Keratinocyte (primary cell): ENCODE measurements at regions not wholly inside any gene's neighbourhood (a gene's known extent, or its start where the extent isn't known, plus 50 kb on each side); places are given as distances from the start of the nearest gene placed in this dataset.

Experiments
- DNase-seq: peaks from one replicate; pipeline ENCODE4 v3.0.0-alpha.2; 2011; ENCODE audit warnings: low read depth, missing footprints, low spot score
- FAIRE-seq: peaks from 2 replicates; lab custom pipeline; 2011; peaks lifted over from hg19 to GRCh38; lab: Jason Lieb, UNC
- H2AFZ ChIP-seq: 2 replicates; pipeline ENCODE4 v1.6.0; 2012; ENCODE audit warnings: low read length, control low read depth, inconsistent platforms; ENCODE audit not compliant: control insufficient read depth
- H3K27ac ChIP-seq: 2 replicates; pipeline ENCODE4 v1.5.1; 2011; ENCODE audit warnings: low read length; ENCODE audit not compliant: control insufficient read depth, insufficient read depth
- H3K27me3 ChIP-seq: 3 replicates; pipeline ENCODE4 v1.6.0; 2011; ENCODE audit warnings: low read length; ENCODE audit not compliant: control insufficient read depth, insufficient read depth; ENCODE audit errors: extremely low read depth
- H3K36me3 ChIP-seq, 2 experiments: 2 replicates in 1 of 2; 3 replicates in 1 of 2; pipeline ENCODE4 v1.5.1; 2011; ENCODE audit warnings: low read length in 2 of 2, mild to moderate bottlenecking in 1 of 2; ENCODE audit not compliant: control insufficient read depth in 2 of 2, insufficient read depth in 2 of 2; ENCODE audit errors: extremely low read depth in 1 of 2
- H3K4me1 ChIP-seq: 3 replicates; pipeline ENCODE4 v1.5.1; 2011; ENCODE audit warnings: low read length; ENCODE audit not compliant: control insufficient read depth, insufficient read depth; ENCODE audit errors: extremely low read depth
- H3K4me2 ChIP-seq: 3 replicates; pipeline ENCODE4 v1.6.0; 2011; ENCODE audit warnings: low read depth, low read length; ENCODE audit not compliant: control insufficient read depth, insufficient read depth; ENCODE audit errors: extremely low read depth
- H3K4me3 ChIP-seq, 3 experiments: fragments of 200-600 bp in 1 of 3; sonication (generic) in 1 of 3; 2 replicates in 2 of 3; 3 replicates in 1 of 3; pipeline ENCODE4 v1.5.1; 2011 to 2016; ENCODE audit warnings: low read length in 3 of 3, mild to moderate bottlenecking in 3 of 3, control low read depth in 2 of 3, inconsistent platforms in 1 of 3, low read depth in 1 of 3, mixed read lengths in 1 of 3, mixed run types in 1 of 3, moderate library complexity in 1 of 3; ENCODE audit not compliant: control insufficient read depth in 2 of 3, insufficient read depth in 2 of 3; ENCODE audit errors: extremely low read depth in 1 of 3
- H3K79me2 ChIP-seq: 2 replicates; pipeline ENCODE4 v1.6.0; 2012; ENCODE audit warnings: low read length; ENCODE audit not compliant: control insufficient read depth, insufficient read depth
- H3K9ac ChIP-seq: 3 replicates; pipeline ENCODE4 v1.6.0; 2011; ENCODE audit warnings: low read length; ENCODE audit not compliant: control insufficient read depth, insufficient read depth; ENCODE audit errors: extremely low read depth
- H3K9me1 ChIP-seq: 3 replicates; pipeline ENCODE4 v1.6.0; 2011; ENCODE audit warnings: low read length; ENCODE audit not compliant: control insufficient read depth, insufficient read depth; ENCODE audit errors: extremely low read depth
- H3K9me3 ChIP-seq: 2 replicates; pipeline ENCODE4 v1.5.1; 2012; ENCODE audit warnings: low read depth, low read length; ENCODE audit not compliant: control insufficient read depth
- H4K20me1 ChIP-seq: 3 replicates; pipeline ENCODE4 v1.6.0; 2011; ENCODE audit warnings: low read length; ENCODE audit not compliant: control insufficient read depth, insufficient read depth; ENCODE audit errors: extremely low read depth
- CTCF ChIP-seq, 3 experiments: IDR thresholded peaks in 1 of 3; conservative IDR thresholded peaks in 1 of 3; optimal IDR thresholded peaks in 1 of 3; 2 replicates in 2 of 3; 3 replicates in 1 of 3; pipeline versions ENCODE3 to v1.5.1; 2011; ENCODE audit warnings: low read length in 3 of 3, mild to moderate bottlenecking in 3 of 3, moderate library complexity in 2 of 3, control low read depth in 1 of 3, inconsistent platforms in 1 of 3; ENCODE audit not compliant: insufficient read depth in 2 of 3; ENCODE audit errors: extremely low read depth in 1 of 3
- EZH2 ChIP-seq: IDR thresholded peaks from one replicate; pipeline ENCODE4 v1.6.1; 2012; ENCODE audit warnings: inconsistent platforms, mild to moderate bottlenecking, low read length, moderate library complexity
- dilution Hi-C: fragments of 300-500 bp; cut with MboI; formaldehyde crosslinking; loops from one replicate; pipeline ENCODE4 v1.7.0; 2020; ENCODE audit warnings: low sequenced_read_pairs; ENCODE audit not compliant: extremely low pct_ligation_motif_present

GRCh38 chr4:38292529-38292928 is 332.3 kb downstream of the PTTG2 start:
- Histone ChIP-seq H3K4me3 (no peak overlapping the region), H4K20me1 (no peaks in the 10 kb centered on the region), H3K27me3 (no peaks in the 10 kb centered on the region), H3K27ac (no peak overlapping the region), H3K9me1 (no peaks in the 10 kb centered on the region), H3K36me3 (no peaks in the 10 kb centered on the region), H3K79me2 (no peaks in the 10 kb centered on the region), H3K9me3 (no peaks in the 10 kb centered on the region), H3K4me2 (no peak overlapping the region), H3K4me1 (peaks cover 7% of the 10 kb centered on the region), H3K9ac (no peak overlapping the region), H2AFZ (no peak overlapping the region)
- dilution Hi-C loops: no loop called here
- FAIRE-seq (no peak), DNase-seq (no peak)
- no peak for TF ChIP-seq CTCF (optimal IDR thresholded peaks at IDR 0.05 in 1 of 3, IDR thresholded peaks at IDR 0.05 in 1 of 3, conservative IDR thresholded peaks at IDR 0.05 in 1 of 3; ENCODE audit: extremely low read depth in 1 of 3, insufficient read depth in 2 of 3, low read length in 3 of 3)
- TF ChIP-seq EZH2: no peak

DNA sequence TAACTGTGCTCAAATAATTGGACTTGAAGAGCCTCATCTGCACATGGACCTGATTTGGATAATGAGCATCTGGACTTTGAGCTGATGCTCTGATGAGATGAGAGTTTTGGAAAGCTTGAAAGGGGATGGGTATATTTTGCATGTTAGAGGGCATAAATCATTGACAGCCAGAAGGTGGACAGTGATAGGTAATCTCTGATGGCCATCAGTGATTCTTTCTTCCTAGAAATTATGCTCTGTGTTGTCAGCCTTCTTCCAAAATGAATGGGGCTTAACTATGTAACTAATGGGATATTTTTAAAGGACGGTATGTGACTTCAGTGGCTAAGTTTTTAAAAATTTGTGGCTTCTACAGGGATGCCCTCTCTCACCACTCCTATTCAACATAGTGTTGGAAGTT is 334.0 kb downstream of the PTTG2 start:
- Histone ChIP-seq H3K9me1 (no peaks in the 10 kb centered on the region), H3K9ac (no peak overlapping the region), H3K36me3 (no peaks in the 10 kb centered on the region), H3K79me2 (no peaks in the 10 kb centered on the region), H2AFZ (no peak overlapping the region), H3K4me3 (no peak overlapping the region), H3K4me1 (peaks cover 7% of the 10 kb centered on the region), H3K27me3 (no peaks in the 10 kb centered on the region), H3K4me2 (no peak overlapping the region), H4K20me1 (no peaks in the 10 kb centered on the region), H3K27ac (no peak overlapping the region), H3K9me3 (peaks cover 4% of the 10 kb centered on the region)
- dilution Hi-C loops: no loop called here
- no peak for FAIRE-seq
- TF ChIP-seq EZH2 (no peak), CTCF (optimal IDR thresholded peaks at IDR 0.05 in 1 of 3, IDR thresholded peaks at IDR 0.05 in 1 of 3, conservative IDR thresholded peaks at IDR 0.05 in 1 of 3; ENCODE audit: extremely low read depth in 1 of 3, insufficient read depth in 2 of 3, low read length in 3 of 3) (no peak)
- DNase-seq: no peak
